Hepatocyte (in vitro differentiated cells): ENCODE measurements at regions not wholly inside any gene's neighbourhood (a gene's known extent, or its start where the extent isn't known, plus 50 kb on each side); places are given as distances from the start of the nearest gene placed in this dataset.

Experiments
- DNase-seq: peaks from one replicate; pipeline ENCODE4 v3.0.0-alpha.2; 2016; ENCODE audit warnings: low spot score
- H2AFZ ChIP-seq: fragments of 200-600 bp; sonication (generic); 2 replicates; pipeline ENCODE4 v1.6.0; 2016; ENCODE audit warnings: antibody characterized with exemption, mild to moderate bottlenecking
- H3K27ac ChIP-seq: fragments of 200-600 bp; sonication (generic); 2 replicates; pipeline ENCODE4 v1.5.1; 2016; ENCODE audit warnings: mild to moderate bottlenecking
- H3K27me3 ChIP-seq: fragments of 200-600 bp; sonication (generic); 2 replicates; pipeline ENCODE4 v1.6.1; 2016
- H3K36me3 ChIP-seq: fragments of 200-600 bp; sonication (generic); replicated peaks from 2 replicates; pipeline ENCODE4 v1.5.1; 2016; ENCODE audit warnings: low read depth; ENCODE audit not compliant: insufficient read depth
- H3K4me1 ChIP-seq: fragments of 200-600 bp; sonication (generic); 2 replicates; pipeline ENCODE4 v1.5.1; 2016; ENCODE audit warnings: mild to moderate bottlenecking, moderate library complexity; ENCODE audit not compliant: insufficient read depth
- H3K4me2 ChIP-seq: fragments of 200-600 bp; sonication (generic); 2 replicates; pipeline ENCODE4 v1.6.0; 2016
- H3K4me3 ChIP-seq: fragments of 200-600 bp; sonication (generic); 2 replicates; pipeline ENCODE4 v1.5.1; 2016; ENCODE audit warnings: mild to moderate bottlenecking
- H3K79me2 ChIP-seq: fragments of 200-600 bp; sonication (generic); 2 replicates; pipeline ENCODE4 v1.6.0; 2017; ENCODE audit warnings: mild to moderate bottlenecking
- H3K9me2 ChIP-seq: fragments of 200-600 bp; sonication (generic); replicated peaks from 2 replicates; pipeline ENCODE4 v1.6.0; 2017; ENCODE audit warnings: mild to moderate bottlenecking; ENCODE audit not compliant: insufficient read depth
- H3K9me3 ChIP-seq: fragments of 200-600 bp; sonication (generic); 2 replicates; pipeline ENCODE4 v1.5.1; 2016; ENCODE audit warnings: low read depth, mild to moderate bottlenecking
- H4K20me1 ChIP-seq: fragments of 200-600 bp; sonication (generic); 2 replicates; pipeline ENCODE4 v1.6.0; 2016; ENCODE audit warnings: mild to moderate bottlenecking; ENCODE audit not compliant: insufficient read depth, poor library complexity, severe bottlenecking
- EZH2 ChIP-seq: fragments of 200-600 bp; sonication (generic); IDR thresholded peaks from 2 replicates; pipeline ENCODE4 v1.6.1; 2016; ENCODE audit warnings: antibody characterized with exemption, mild to moderate bottlenecking, borderline replicate concordance
- EZH2phosphoT487 ChIP-seq: fragments of 200-600 bp; sonication (generic); IDR thresholded peaks from one replicate; pipeline ENCODE4 v1.6.1; 2018; ENCODE audit warnings: antibody characterized with exemption, mild to moderate bottlenecking, low read depth, moderate library complexity; ENCODE audit not compliant: unreplicated experiment, severe bottlenecking
- WGBS: methylation state at CpG from one replicate; pipeline ENCODE4 v1.1.6; 2016; ENCODE audit warnings: low lambda C conversion rate; ENCODE audit errors: missing lambda C conversion rate; 5-methylcytosine and 5-hydroxymethylcytosine counted together
- TF ChIP-seq, protein P1 (sequence below): fragments of 200-600 bp; sonication (generic); IDR thresholded peaks from 2 replicates; pipeline ENCODE4 v1.5.1; 2016; ENCODE audit warnings: antibody characterized with exemption, mild to moderate bottlenecking; ENCODE audit not compliant: poor library complexity

DNA sequence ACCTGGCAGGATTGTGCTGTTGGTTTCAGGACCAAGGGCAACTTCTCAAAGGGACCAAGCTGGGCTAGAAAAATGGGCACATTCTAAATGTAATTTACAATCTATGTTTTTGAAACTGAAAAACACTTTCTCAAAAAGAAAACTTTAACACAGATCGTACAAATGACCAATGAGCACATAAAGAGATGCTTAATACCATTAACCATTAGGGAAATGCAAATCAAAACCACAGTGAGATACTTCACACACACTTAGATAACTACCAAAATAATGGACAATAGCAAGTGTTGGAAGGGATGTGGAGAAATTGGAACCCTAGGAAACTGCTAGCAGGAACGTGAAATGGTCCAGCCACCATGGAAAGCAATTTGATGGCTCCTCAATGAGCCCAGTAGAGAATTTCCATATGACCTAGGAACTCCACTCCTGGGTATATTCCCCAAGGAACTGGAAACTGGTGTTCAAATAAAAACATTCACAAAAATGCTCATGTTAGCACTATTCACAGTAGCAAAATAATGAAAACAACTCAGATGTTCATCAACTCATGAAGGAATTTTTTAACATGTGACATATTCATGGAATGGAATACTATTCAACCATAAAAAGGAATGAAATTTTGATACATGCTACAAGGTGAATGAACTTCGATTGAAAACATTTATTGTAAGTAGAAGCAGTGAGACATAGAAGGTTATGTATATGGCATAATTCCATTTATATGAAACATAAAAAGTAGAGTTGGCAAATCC lies 288.3 kb upstream of the NR2F2 start:
- 90% methylated on average over 3 of the region's 3 CpGs for WGBS
- H3K27ac ChIP-seq: no peak overlapping the region
- no peak for DNase-seq
- H3K36me3 ChIP-seq: no peaks in the 10 kb centered on the region
- peaks cover 3% of the 10 kb centered on the region for H3K4me1 ChIP-seq
- TF ChIP-seq EZH2 (no peak), EZH2phosphoT487 (no peak)
- TF ChIP-seq, protein P1, sequence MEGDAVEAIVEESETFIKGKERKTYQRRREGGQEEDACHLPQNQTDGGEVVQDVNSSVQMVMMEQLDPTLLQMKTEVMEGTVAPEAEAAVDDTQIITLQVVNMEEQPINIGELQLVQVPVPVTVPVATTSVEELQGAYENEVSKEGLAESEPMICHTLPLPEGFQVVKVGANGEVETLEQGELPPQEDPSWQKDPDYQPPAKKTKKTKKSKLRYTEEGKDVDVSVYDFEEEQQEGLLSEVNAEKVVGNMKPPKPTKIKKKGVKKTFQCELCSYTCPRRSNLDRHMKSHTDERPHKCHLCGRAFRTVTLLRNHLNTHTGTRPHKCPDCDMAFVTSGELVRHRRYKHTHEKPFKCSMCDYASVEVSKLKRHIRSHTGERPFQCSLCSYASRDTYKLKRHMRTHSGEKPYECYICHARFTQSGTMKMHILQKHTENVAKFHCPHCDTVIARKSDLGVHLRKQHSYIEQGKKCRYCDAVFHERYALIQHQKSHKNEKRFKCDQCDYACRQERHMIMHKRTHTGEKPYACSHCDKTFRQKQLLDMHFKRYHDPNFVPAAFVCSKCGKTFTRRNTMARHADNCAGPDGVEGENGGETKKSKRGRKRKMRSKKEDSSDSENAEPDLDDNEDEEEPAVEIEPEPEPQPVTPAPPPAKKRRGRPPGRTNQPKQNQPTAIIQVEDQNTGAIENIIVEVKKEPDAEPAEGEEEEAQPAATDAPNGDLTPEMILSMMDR: no peak
- no peaks in the 10 kb centered on the region for H3K9me3 ChIP-seq
- H3K27me3 ChIP-seq: no peaks in the 10 kb centered on the region
- no peaks in the 10 kb centered on the region for H3K9me2 ChIP-seq
- no peak overlapping the region for H3K4me3 ChIP-seq
- no peak overlapping the region for H3K4me2 ChIP-seq
- H4K20me1 ChIP-seq: no peaks in the 10 kb centered on the region
- H3K79me2 ChIP-seq: no peaks in the 10 kb centered on the region
- no peak overlapping the region for H2AFZ ChIP-seq

DNA sequence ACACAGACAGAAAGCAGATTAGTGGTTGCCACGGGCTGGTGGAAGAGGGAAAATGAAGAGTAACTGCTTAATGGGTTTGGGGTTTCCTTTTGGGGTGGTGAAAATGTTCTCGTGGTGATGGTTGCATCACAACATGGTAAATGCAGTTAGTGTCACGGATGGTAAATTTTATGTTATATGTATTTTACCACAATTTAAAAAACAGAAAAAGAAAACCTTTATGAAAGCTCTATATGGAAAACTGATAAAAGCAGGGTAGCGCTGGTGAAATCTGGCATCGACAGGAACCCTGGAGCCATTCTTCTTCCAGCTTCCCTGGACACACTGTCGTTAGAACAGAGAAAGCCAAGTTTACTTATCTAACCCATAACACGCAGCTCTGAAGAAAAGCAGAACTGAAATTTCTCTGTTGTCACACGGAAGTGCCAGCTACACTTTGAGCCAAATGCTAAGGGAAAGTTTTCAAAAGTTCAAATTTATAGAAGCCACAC lies 287.7 kb upstream of the NR2F2 start:
- H3K4me1 ChIP-seq: peaks cover 10% of the 10 kb centered on the region
- no peak overlapping the region for H3K4me2 ChIP-seq

DNA sequence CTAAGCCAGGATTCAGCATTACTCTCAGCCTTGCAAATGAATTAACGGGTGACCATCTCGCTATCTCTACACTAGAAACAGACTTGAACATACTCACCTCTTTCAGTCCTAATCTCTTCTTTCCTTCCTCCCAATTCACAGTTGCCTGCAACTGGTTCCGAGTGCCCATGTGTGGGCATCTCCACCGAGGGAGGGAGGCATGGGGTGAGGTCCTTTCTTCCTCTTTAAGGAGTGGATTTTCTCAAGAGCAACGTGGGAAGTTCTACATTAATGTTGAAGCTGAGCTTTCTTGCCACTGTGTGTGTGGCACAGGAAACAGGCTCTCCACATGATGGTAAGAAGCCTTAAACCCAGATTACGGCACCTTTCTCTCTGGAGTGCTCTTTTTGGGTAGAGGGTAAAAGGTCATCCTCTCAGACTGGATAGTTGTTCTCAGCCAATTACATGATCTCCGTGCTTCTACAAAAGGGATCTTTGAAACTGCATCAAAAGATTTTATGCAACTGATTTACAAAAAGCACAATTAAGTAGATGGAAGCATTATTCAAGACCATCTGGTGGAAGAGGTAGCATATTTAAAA lies 286.8 kb upstream of the NR2F2 start:
- Histone ChIP-seq H2AFZ (no peak overlapping the region), H4K20me1 (no peaks in the 10 kb centered on the region), H3K27me3 (no peaks in the 10 kb centered on the region), H3K79me2 (no peaks in the 10 kb centered on the region), H3K9me2 (no peaks in the 10 kb centered on the region), H3K4me3 (no peak overlapping the region), H3K9me3 (no peaks in the 10 kb centered on the region), H3K4me2 (no peak overlapping the region), H3K36me3 (no peaks in the 10 kb centered on the region), H3K27ac (no peak overlapping the region), H3K4me1 (peaks cover 10% of the 10 kb centered on the region)
- WGBS: 86% methylated on average over 7 of the region's 7 CpGs
- no peak for DNase-seq
- TF ChIP-seq EZH2: no peak

More for the DNA sequence above, 287.7 kb upstream of the NR2F2 start:
- H3K27ac ChIP-seq: no peak overlapping the region
- no peaks in the 10 kb centered on the region for H3K79me2 ChIP-seq
- 65% methylated on average over 8 of the region's 8 CpGs for WGBS
- no peaks in the 10 kb centered on the region for H4K20me1 ChIP-seq
- no peaks in the 10 kb centered on the region for H3K9me3 ChIP-seq
- no peak overlapping the region for H2AFZ ChIP-seq
- no peaks in the 10 kb centered on the region for H3K36me3 ChIP-seq
- no peak for DNase-seq
- H3K9me2 ChIP-seq: no peaks in the 10 kb centered on the region
- no peak overlapping the region for H3K4me3 ChIP-seq
- no peaks in the 10 kb centered on the region for H3K27me3 ChIP-seq
- TF ChIP-seq, protein P1: no peak
- TF ChIP-seq EZH2: no peak
- TF ChIP-seq EZH2phosphoT487: no peak

DNA sequence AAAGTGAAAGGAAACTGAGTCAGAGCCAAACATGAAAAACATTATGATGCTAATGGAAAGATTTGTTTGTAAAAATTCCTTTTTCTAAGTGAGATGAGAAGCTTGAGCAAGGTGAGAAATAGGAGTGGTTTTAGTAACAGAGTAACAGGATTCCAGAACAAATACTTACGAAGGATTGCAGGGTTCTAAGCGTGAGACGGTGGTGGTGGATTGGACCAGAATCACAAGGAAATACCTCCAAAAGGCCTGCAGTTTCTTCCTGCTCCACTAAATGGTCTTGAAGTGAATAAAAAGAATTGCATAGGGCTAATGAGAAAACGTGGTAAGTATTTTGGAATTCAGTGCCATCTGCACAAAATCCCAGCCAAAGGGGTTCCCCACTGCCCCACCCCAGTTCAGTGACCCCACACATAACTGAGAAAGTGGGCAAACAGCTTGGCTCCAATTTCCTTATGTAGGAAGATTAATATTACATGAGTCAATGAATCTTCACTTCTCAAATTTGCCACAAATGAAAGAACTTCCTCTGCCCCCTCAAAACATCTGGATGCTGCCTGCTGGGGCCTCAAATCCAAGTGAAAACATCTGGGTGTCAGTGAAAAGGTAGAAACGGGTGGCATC lies 283.8 kb upstream of the NR2F2 start:
- no peaks in the 10 kb centered on the region for H3K27me3 ChIP-seq
- WGBS: 75% methylated on average over 5 of the region's 5 CpGs
- no peaks in the 10 kb centered on the region for H3K79me2 ChIP-seq
- no peaks in the 10 kb centered on the region for H3K36me3 ChIP-seq
- H4K20me1 ChIP-seq: no peaks in the 10 kb centered on the region
- H3K27ac ChIP-seq: no peak overlapping the region
- H3K9me2 ChIP-seq: no peaks in the 10 kb centered on the region
- peaks cover 10% of the 10 kb centered on the region for H3K4me1 ChIP-seq
- DNase-seq: no peak
- no peaks in the 10 kb centered on the region for H3K9me3 ChIP-seq
- peak overlapping the region; percentile 23 for H3K4me2 ChIP-seq
- no peak for TF ChIP-seq EZH2
- no peak for TF ChIP-seq EZH2phosphoT487
- no peak overlapping the region for H3K4me3 ChIP-seq
- H2AFZ ChIP-seq: no peak overlapping the region
